Hematopoietic multipotent progenitor cell treated with erythropoietin and hydrocortisone succinate and interleukin-3 and kit ligand, for 15 days (in vitro differentiated cells): ENCODE measurements at regions not wholly inside any gene's neighbourhood (a gene's known extent, or its start where the extent isn't known, plus 50 kb on each side); places are given as distances from the start of the nearest gene placed in this dataset.

Experiments used
- DNase-seq: peaks from one replicate; pipeline ENCODE4 v3.0.0-alpha.2; 2015; ENCODE audit warnings: low spot score

DNA sequence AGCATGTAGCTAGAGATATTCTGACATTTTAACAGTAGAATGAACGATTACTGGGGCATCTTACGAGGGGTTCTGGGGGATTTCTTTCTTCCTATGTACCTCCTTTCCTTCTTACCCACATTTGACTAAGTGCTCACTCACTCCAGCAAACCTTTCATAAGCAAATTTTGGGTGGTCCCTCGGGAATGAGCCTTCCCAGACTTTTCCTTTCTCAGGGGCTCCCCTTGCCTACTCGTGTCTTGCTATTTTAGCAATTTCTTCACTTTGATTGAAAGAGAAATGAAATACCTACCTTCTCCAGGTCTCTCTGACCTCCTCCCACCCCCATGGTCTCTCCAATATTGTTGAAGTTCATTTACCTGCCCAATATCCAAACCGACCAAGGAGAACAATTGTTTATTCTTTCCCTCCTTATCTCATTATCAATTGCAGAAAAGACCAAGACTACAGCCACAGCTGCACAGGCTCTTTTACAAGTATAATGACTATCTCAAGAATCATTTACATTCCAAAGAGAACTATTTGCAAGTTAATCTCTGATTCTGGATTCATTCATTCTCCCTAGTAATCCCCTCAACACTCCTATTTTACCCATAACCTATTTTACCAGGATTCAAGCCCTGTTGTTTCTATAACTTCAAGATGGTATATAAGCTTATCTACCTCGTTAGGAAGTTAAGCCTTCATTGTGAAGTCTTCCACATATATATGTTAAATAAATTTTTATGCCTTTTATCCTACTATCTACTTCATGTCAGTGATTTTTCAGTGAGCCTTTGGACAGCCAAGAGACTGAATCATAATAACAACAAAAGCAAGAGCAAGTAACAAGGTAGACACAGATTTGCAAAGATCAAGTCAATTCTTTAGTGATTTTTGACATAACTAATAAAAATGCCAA is 480.6 kb downstream of the IPMK start:
- no peak for DNase-seq

DNA sequence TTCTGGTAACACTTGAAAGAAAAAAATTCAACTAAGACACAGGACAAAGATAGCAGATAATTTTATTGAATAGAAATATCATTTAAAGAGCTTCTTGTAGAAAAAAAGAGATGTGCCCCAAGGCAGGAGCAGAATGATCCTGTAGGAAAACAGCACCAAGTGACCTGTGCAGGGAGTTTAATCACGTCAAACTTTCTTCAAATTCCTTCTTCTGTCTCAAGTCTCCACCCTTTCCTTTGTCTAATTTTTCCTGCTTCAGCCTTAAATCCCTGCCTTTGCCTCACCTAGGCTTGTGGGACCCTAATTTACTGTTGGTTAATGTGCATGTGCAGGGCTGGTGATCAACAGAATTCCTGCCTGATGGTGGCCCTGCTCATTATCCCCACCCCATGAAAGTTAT is 481.4 kb downstream of the IPMK start:
- no peak for DNase-seq

GRCh38 chr10:57785546-57785945 is 482.1 kb downstream of the IPMK start:
- no peak for DNase-seq

- no peak for DNase-seq
Measured at GRCh38 chr10:57785068-57785467, 482.6 kb downstream of the IPMK start.

- no peak for DNase-seq
Measured at GRCh38 chr10:57776688-57777432, 490.8 kb downstream of the IPMK start.

- no peak for DNase-seq
Measured at GRCh38 chr10:57775250-57775649, 492.4 kb downstream of the IPMK start.

GRCh38 chr10:57769298-57769697 is 498.4 kb downstream of the IPMK start:
- DNase-seq = no peak

DNA sequence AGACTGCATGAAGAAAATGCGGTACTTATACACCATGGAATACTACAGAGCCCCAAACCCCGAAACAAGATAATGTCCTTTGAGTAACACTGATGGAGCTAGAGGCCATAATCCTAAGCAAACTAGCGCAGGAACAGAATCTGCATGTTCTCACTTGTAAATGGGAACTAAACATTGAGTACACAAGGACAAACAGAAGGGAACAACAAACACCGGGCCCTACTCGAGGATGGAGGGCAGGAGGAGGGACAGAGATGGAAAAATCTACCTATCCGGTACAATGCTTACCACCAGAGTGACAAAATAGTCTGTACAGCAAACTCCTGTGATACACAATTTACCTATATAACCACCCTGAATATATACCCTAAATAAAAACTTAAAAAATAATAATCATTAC is 507.9 kb downstream of the IPMK start:
- DNase-seq = no peak

DNA sequence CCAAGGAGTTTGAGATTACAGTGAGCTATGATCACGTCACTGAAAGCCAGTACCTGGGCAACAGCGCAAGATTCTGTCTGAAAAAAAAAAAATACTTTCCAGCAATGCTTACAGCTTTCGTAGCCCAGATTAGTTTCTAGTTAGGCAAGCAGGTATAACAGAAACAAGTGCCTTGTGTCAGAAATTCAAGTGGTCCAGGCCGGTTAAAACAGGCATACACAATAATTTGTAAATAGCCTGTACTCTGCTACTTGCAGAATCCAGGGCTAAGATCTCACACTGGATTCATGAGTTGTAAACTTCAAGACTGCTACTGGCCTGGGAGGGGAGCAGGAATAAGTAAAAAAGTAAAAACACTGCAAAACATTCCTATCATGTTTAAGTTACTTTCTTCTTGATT is 512.9 kb downstream of the IPMK start:
- DNase-seq = no peak

- no peak for DNase-seq
Measured at GRCh38 chr10:57743711-57744110, 524.0 kb downstream of the IPMK start.

DNA sequence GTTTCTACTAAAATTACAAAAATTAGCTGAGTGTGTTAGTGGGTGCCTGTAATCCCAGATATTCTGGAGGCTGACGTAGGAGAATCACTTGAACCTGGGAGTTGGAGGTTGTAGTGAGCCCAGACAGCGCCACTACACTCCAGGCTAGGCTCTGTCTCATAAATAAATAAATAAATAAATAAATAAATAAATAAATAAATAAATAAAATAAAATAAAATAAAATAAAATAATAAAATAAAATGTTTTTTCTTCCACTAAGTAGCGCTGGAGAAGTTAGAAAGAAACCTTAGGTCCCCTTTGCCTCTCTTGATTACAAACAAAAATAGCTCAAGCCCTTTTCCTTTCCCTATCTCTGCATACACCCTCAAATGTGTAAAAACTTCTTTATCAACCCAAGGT is 525.9 kb downstream of the IPMK start:
- DNase-seq = no peak

DNA sequence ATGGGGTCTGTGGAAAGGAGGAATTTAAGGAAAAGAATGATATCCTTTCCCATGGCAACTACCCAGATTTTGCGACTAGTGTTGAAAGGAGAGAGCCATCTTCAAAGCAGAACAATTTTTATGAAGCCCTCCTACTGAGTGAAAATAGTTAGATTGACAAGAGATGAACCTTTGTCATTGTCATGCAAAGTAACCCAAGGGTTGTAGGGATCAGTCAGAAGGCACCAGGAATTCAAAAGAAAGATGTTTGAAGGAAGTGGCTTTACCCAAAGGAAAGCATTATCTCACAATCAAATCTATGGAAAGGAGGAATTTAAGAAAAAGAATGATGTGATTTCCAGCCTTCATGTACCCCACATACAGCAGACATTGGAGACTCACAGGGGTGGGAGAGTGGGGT is 544.4 kb downstream of the IPMK start:
- no peak for DNase-seq

GRCh38 chr10:57716884-57717283 is 550.8 kb downstream of the IPMK start:
- no peak for DNase-seq

DNA sequence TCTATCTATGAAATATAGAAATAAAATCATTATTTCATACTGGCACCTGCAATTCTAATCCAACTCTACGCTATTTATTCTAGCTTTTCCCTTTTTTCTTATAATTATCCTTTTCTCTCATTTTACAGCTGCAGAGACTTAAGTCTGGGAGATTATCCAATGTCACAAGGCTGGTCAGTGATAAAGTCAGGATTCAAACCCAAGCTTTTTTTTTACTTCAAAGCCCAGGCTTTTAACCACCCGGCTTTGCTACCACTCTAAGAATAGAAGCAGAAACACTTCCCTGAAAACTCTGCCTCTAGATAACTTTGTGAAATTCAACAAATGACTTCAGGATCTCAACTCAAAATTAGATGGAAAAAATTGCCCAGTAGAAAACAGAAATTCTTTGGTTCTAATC is 552.5 kb downstream of the IPMK start:
- DNase-seq = no peak

DNA sequence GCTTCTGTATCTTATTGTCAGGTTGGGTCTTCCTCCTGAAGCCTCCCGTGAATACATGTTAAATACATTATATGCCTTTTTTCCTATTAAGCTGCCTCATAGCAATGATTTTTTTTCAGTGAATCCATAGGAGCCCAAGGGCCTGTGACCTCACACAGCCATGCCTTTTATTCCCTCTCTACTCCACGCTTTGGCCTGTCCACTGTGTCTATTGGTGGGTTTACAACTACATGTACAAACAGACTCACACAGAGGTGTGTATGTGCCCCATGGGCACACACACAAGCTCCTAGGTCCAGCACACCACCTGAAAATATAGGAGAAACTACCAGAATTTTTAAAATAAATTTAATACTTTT is 560.4 kb downstream of the IPMK start:
- DNase-seq = no peak

- no peak for DNase-seq
Measured at GRCh38 chr10:57706576-57707299, 561.0 kb downstream of the IPMK start.

- DNase-seq = no peak
Measured at GRCh38 chr10:57706016-57706415, 561.7 kb downstream of the IPMK start.

- DNase-seq = no peak
Measured at GRCh38 chr10:57699944-57700343, 567.8 kb downstream of the IPMK start.

- DNase-seq = no peak
Measured at GRCh38 chr10:57696641-57697040, 571.1 kb downstream of the IPMK start.

- no peak for DNase-seq
Measured at GRCh38 chr10:57694956-57695608, 572.6 kb downstream of the IPMK start.

DNA sequence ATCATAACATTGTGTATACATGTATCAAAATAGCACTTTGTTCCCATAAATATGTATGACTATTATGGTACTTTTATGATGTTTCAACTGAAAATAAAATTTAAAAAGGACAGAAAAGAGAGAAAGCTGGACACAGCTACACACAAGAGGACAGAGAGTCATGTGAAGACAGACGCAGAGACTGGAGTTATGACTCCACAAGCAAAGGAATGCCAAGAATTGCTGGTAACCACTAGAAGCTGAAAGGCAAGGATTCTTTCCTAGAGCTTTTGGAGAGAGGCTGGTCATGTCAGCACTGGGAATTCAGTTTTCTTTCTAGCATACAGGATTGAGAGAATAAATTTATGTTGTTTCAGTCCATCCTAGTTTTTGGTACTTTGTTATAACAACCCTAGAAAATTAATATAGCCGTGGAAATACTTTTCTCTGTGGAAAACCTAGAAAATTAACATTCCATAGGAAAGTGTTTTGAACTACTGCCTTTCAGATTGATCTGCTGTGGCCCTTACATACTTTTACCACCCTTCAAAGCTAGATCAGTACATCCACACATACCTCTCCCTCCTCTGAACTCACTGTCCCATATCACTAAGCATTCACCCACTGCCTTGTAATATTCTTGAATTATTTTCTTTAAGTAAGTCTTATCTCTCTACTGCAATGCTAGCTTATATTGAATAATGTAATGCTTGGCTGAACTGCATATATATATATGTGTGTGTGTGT is 575.3 kb downstream of the IPMK start:
- no peak for DNase-seq
